ENCODE measurements at regions not wholly inside any gene's neighbourhood (a gene's known extent, or its start where the extent isn't known, plus 50 kb on each side); places are given as distances from the start of the nearest gene placed in this dataset.

DNA sequence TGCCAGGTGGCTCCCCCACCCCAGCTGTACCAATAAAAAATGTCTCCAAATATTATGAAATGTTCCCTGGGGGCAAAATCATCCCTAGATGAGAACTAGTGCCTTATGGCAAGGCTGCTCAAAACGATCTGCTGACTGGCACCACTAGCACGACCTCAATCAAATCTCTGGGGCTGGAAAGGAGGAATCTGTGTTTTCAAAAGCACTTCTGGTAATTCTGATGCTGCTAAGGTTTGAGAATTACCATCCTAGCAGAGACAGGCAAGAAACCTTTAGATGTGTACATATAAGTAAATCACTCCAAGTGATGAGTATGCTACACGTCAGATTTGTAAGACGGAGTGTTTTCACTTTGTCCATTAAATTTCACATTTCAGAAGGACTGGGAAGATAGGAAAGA, 360.1 kb upstream of the THRB start:
- TF ChIP-seq, protein P1, sequence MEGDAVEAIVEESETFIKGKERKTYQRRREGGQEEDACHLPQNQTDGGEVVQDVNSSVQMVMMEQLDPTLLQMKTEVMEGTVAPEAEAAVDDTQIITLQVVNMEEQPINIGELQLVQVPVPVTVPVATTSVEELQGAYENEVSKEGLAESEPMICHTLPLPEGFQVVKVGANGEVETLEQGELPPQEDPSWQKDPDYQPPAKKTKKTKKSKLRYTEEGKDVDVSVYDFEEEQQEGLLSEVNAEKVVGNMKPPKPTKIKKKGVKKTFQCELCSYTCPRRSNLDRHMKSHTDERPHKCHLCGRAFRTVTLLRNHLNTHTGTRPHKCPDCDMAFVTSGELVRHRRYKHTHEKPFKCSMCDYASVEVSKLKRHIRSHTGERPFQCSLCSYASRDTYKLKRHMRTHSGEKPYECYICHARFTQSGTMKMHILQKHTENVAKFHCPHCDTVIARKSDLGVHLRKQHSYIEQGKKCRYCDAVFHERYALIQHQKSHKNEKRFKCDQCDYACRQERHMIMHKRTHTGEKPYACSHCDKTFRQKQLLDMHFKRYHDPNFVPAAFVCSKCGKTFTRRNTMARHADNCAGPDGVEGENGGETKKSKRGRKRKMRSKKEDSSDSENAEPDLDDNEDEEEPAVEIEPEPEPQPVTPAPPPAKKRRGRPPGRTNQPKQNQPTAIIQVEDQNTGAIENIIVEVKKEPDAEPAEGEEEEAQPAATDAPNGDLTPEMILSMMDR (conservative IDR thresholded peaks at IDR 0.05; ENCODE audit: control insufficient read depth, insufficient read depth, low read depth, low read length), result no peak
- DNase-seq (ENCODE audit: low read depth), result no peak
- H3K4me3 ChIP-seq (ENCODE audit: control insufficient read depth, low read depth, low read length), result no peak overlapping the region

DNA sequence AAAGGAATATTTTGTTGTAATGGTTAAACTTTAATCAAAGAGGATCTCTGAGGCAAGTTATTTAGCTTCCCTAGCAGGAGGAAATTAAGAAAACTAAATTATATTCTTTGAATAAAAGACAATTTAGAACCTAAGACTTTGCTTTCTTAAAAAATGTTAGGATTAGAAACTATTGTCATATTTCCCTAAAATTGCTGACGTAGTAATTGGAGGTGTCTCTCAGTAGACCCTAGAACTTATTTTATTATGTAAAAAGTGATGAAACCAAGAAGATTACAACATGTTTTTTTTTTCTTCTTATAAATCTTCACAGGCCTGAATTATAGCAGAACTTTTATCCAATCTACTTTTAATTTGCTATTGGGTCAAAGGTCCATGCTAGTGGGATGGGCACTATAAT, 363.3 kb upstream of the THRB start:
- H3K4me3 ChIP-seq (ENCODE audit: control insufficient read depth, low read depth, low read length), result no peak overlapping the region
- TF ChIP-seq, protein P1 (conservative IDR thresholded peaks at IDR 0.05; ENCODE audit: control insufficient read depth, insufficient read depth, low read depth, low read length), result no peak
- DNase-seq (ENCODE audit: low read depth), result no peak

DNA sequence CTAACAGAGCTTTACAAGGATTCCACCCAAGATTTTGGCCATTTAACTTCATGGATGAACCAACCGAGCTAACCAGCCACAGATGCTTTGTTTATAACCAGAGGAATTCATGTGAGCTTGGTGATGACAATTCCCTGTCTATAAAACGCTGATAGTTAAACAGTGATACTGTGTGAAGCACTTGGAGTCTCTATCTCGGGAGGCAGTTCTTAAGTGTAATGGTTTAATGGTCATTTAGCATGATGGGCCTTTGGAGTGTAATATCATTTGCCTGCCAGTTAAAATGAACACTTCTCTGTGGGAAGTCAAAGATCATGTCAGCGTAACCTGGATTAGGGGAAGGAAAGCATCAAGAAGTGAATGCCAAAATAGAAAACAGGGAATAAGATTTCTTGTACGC, 368.6 kb upstream of the THRB start:
- H3K4me3 ChIP-seq (ENCODE audit: control insufficient read depth, low read depth, low read length), result no peak overlapping the region
- DNase-seq (ENCODE audit: low read depth), result no peak
- TF ChIP-seq, protein P1 (conservative IDR thresholded peaks at IDR 0.05; ENCODE audit: control insufficient read depth, insufficient read depth, low read depth, low read length), result no peak

DNA sequence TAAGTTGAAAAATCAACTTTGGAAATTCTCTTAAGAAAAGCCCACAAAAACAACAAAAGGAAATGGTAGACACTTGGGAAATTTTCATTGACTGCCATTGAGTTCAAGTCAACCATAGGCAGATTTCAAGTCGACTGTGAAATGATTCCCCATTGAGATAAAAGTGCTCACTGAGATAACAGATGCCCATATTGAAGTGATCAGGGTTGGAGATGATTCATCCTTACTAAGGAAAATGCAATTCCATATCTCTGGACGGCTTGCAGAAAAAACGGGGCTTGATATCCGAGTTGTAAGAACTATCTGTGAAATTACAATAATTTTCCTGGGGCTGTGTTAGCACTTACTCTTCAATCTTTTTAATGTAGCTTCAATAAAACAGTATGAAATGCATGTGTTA, 373.1 kb upstream of the THRB start:
- H3K4me3 ChIP-seq (ENCODE audit: control insufficient read depth, low read depth, low read length), result no peak overlapping the region
- peak; percentile 17 for DNase-seq (ENCODE audit: low read depth)
- TF ChIP-seq, protein P1 (conservative IDR thresholded peaks at IDR 0.05; ENCODE audit: control insufficient read depth, insufficient read depth, low read depth, low read length), result no peak

DNA sequence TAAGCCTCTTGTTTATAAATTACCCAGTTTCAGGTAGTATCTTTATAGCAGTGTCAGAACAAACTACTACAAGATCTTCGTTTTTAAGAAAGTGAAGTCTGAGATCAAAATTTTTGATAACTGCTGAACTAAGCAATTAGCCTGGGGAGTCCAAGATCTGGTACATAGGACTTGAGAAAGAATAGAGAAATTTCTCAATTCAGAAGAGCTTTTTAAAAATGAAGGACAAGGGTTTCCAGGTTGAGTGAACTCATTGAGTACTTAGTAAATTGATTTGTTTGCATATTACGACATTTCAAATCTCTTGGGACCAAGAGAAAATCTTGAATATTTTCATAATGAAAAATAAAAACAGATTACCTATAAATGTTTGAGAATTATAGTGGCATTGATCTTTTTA, 386.6 kb upstream of the THRB start:
- no peak overlapping the region for H3K4me3 ChIP-seq (ENCODE audit: control insufficient read depth, low read depth, low read length)
- TF ChIP-seq, protein P1 (conservative IDR thresholded peaks at IDR 0.05; ENCODE audit: control insufficient read depth, insufficient read depth, low read depth, low read length), result no peak
- DNase-seq (ENCODE audit: low read depth), result no peak

DNA sequence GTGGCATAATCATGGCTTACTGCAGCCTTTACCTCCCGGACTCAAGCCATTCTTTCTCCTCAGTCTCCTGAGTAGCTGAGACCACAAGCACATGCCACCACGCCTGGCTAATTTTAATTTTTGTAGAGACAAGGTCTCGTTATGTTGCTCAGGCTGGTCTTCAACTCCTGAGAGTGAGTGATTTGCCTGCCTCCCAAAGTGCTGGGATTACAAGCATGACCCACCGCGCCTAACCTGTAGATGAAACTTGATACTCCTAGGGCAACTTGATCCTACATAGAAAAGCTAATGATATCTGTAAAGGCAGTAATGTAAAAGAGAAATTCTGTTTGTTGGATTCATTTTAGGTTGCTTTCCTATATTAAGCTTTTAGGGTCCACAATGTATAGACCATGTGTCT, 391.9 kb upstream of the THRB start:
- no peak for DNase-seq (ENCODE audit: low read depth)
- TF ChIP-seq, protein P1 (conservative IDR thresholded peaks at IDR 0.05; ENCODE audit: control insufficient read depth, insufficient read depth, low read depth, low read length), result no peak
- no peak overlapping the region for H3K4me3 ChIP-seq (ENCODE audit: control insufficient read depth, low read depth, low read length)

DNA sequence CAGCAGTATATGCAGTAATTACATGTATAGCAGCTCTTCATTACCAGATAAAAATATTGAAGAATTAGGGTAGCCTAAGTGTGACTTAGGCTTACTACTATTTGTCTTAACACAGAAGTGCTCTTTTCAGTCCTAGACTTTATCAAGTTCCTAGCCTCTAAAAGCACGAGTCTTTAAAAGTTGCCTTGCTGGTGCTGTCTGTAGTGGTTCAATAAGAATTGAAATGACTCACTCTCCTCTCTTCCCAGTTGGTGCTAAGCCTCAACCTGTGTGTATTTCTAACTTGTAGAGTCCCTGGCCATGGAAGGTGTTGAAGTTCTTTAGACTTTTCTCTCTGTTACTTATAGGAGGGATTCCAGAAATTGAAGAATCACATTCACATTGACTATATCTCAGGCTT, 395.4 kb upstream of the THRB start:
- no peak overlapping the region for H3K4me3 ChIP-seq (ENCODE audit: control insufficient read depth, low read depth, low read length)
- TF ChIP-seq, protein P1 (conservative IDR thresholded peaks at IDR 0.05; ENCODE audit: control insufficient read depth, insufficient read depth, low read depth, low read length), result no peak

More for the DNA sequence above, 395.4 kb upstream of the THRB start:
- DNase-seq (ENCODE audit: low read depth), result no peak
